ENCODE measurements at regions not wholly inside any gene's neighbourhood (a gene's known extent, or its start where the extent isn't known, plus 50 kb on each side); places are given as distances from the start of the nearest gene placed in this dataset.

GRCh38 chr11:131121426-131122333 lies 205.4 kb upstream of the SNX19 start:
- Histone ChIP-seq H2AFZ (ENCODE audit: low read depth, low read length) (no peak overlapping the region), H3K79me2 (ENCODE audit: low read length) (no peaks in the 10 kb centered on the region), H3K9me3 (ENCODE audit: insufficient read depth, low read length) (no peaks in the 10 kb centered on the region), H3K4me1 (ENCODE audit: low read length) (no peaks in the 10 kb centered on the region), H3K27me3 (ENCODE audit: low read depth, low read length) (peaks cover 3% of the 10 kb centered on the region; the same call in 1 of the 2 replicates), H4K20me1 (ENCODE audit: insufficient read depth, low read length) (no peaks in the 10 kb centered on the region), H3K9ac (ENCODE audit: low read length) (no peak overlapping the region), H3K27ac (ENCODE audit: low read length) (no peak overlapping the region), H3K4me2 (ENCODE audit: low read length) (no peak overlapping the region), H3K4me3 (ENCODE audit: low read length) (no peak overlapping the region), H3K36me3 (replicated peaks; ENCODE audit: low read depth, low read length) (no peaks in the 10 kb centered on the region)
- TF ChIP-seq CTCF (IDR thresholded peaks at IDR 0.05; ENCODE audit: low read depth, low read length) (no peak), EZH2phosphoT487 (IDR thresholded peaks at IDR 0.05; ENCODE audit: low read depth) (no peak)

GRCh38 chr11:131122448-131122847 lies 206.2 kb upstream of the SNX19 start:
- Histone ChIP-seq H3K27me3 (ENCODE audit: low read depth, low read length) (peaks cover 3% of the 10 kb centered on the region; the same call in 1 of the 2 replicates), H3K4me3 (ENCODE audit: low read length) (no peak overlapping the region), H3K9ac (ENCODE audit: low read length) (no peak overlapping the region), H3K79me2 (ENCODE audit: low read length) (no peaks in the 10 kb centered on the region), H3K9me3 (ENCODE audit: insufficient read depth, low read length) (peaks cover 3% of the 10 kb centered on the region; the same call in 1 of the 2 replicates), H3K4me2 (ENCODE audit: low read length) (no peak overlapping the region), H3K27ac (ENCODE audit: low read length) (no peak overlapping the region), H2AFZ (ENCODE audit: low read depth, low read length) (no peak overlapping the region), H4K20me1 (ENCODE audit: insufficient read depth, low read length) (no peaks in the 10 kb centered on the region), H3K4me1 (ENCODE audit: low read length) (no peaks in the 10 kb centered on the region), H3K36me3 (replicated peaks; ENCODE audit: low read depth, low read length) (no peaks in the 10 kb centered on the region)
- TF ChIP-seq EZH2phosphoT487 (IDR thresholded peaks at IDR 0.05; ENCODE audit: low read depth) (no peak), CTCF (IDR thresholded peaks at IDR 0.05; ENCODE audit: low read depth, low read length) (no peak)

- peaks cover 12% of the 10 kb centered on the region; the same call in 1 of the 2 replicates for H3K9me3 ChIP-seq (ENCODE audit: insufficient read depth, low read length)
- no peaks in the 10 kb centered on the region for H3K79me2 ChIP-seq (ENCODE audit: low read length)
- 0 out of 2 replicates have a peak, but pooled peaks cover 9% of the 10 kb centered on the region for H3K27me3 ChIP-seq (ENCODE audit: low read depth, low read length)
- H2AFZ ChIP-seq (ENCODE audit: low read depth, low read length): no peak overlapping the region
- H3K9ac ChIP-seq (ENCODE audit: low read length): no peak overlapping the region
- no peaks in the 10 kb centered on the region for H3K36me3 ChIP-seq (replicated peaks; ENCODE audit: low read depth, low read length)
- no peak overlapping the region for H3K4me3 ChIP-seq (ENCODE audit: low read length)
- no peak overlapping the region for H3K27ac ChIP-seq (ENCODE audit: low read length)
- no peak overlapping the region for H3K4me2 ChIP-seq (ENCODE audit: low read length)
- H3K4me1 ChIP-seq (ENCODE audit: low read length): no peaks in the 10 kb centered on the region
- TF ChIP-seq EZH2phosphoT487 (IDR thresholded peaks at IDR 0.05; ENCODE audit: low read depth) (no peak), CTCF (IDR thresholded peaks at IDR 0.05; ENCODE audit: low read depth, low read length) (no peak)
- H4K20me1 ChIP-seq (ENCODE audit: insufficient read depth, low read length): no peaks in the 10 kb centered on the region
Measured at GRCh38 chr11:131129474-131129873, 213.2 kb upstream of the SNX19 start.

GRCh38 chr11:131135611-131136010 lies 219.3 kb upstream of the SNX19 start:
- H3K79me2 ChIP-seq (ENCODE audit: low read length): no peaks in the 10 kb centered on the region
- no peak overlapping the region for H3K4me3 ChIP-seq (ENCODE audit: low read length)
- H4K20me1 ChIP-seq (ENCODE audit: insufficient read depth, low read length): no peaks in the 10 kb centered on the region
- no peak overlapping the region for H3K9ac ChIP-seq (ENCODE audit: low read length)
- no peak overlapping the region for H2AFZ ChIP-seq (ENCODE audit: low read depth, low read length)
- TF ChIP-seq EZH2phosphoT487 (IDR thresholded peaks at IDR 0.05; ENCODE audit: low read depth) (no peak), CTCF (IDR thresholded peaks at IDR 0.05; ENCODE audit: low read depth, low read length) (no peak)
- no peak overlapping the region for H3K4me2 ChIP-seq (ENCODE audit: low read length)
- H3K4me1 ChIP-seq (ENCODE audit: low read length): no peaks in the 10 kb centered on the region
- H3K27ac ChIP-seq (ENCODE audit: low read length): no peak overlapping the region
- H3K27me3 ChIP-seq (ENCODE audit: low read depth, low read length): peaks cover 30% of the 10 kb centered on the region; the same call in 1 of the 2 replicates
- no peaks in the 10 kb centered on the region for H3K9me3 ChIP-seq (ENCODE audit: insufficient read depth, low read length)
- H3K36me3 ChIP-seq (replicated peaks; ENCODE audit: low read depth, low read length): no peaks in the 10 kb centered on the region

Measured in OCI-LY3 (cell line).